GM12865 (cell line): ENCODE measurements at regions not wholly inside any gene's neighbourhood (a gene's known extent, or its start where the extent isn't known, plus 50 kb on each side); places are given as distances from the start of the nearest gene placed in this dataset.

Experiments used
- DNase-seq: peaks from one replicate; pipeline ENCODE4 v3.0.0; 2010; ENCODE audit warnings: low read depth
- H3K4me3 ChIP-seq: 2 replicates; pipeline ENCODE4 v1.5.1; 2011; ENCODE audit warnings: mild to moderate bottlenecking, low read depth, low read length, control low read depth
- TF ChIP-seq, protein P1 (sequence below): IDR thresholded peaks from 2 replicates; pipeline ENCODE4 v1.5.1; 2011; ENCODE audit warnings: low read length, control low read depth, low read depth, inconsistent platforms; ENCODE audit not compliant: insufficient read depth; ENCODE audit errors: missing control alignments

DNA sequence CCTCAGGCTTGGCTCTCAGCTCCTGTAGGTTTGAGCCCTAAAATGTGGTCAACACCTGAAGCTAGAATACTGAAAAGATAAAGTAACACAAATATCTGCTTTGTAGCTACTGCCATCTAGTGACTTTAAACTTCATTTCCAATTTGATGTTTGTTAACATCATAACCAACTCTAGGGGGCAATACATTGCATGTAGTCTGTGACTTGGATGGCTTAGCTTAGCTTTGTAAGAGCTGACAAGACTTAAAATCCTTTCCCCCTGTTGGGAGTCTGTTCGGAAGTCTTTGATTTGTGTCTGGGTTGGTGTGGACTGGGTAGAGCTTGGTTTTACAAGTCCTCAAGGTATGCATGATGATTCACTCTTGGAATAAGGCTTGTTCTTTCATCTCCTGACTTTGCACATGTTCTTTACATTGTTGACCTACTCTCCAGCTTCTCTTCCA lies 51.7 kb downstream of the SCN11A start:
- DNase-seq = peak; percentile 62

DNA sequence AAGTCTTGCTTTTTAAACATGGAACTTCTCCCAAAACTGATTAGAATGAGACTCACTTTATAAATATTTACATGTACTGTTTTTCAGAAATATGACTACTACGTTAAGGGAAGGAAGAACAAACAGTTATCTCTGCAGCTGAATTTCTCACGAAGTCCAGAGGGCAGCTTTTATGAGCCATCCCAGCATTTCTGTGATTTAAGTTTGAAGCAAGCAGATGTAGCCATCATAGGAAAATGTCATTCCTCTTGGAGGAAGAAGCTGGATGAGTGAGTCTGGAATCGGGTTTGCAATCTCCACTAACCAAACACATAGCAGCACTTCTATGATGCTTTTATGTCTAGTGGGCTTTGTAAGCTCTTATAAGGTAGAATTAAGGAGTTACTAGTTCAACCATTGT lies 53.7 kb downstream of the SCN11A start:
- DNase-seq = no peak
- H3K4me3 ChIP-seq = no peak overlapping the region
- TF ChIP-seq, protein P1, sequence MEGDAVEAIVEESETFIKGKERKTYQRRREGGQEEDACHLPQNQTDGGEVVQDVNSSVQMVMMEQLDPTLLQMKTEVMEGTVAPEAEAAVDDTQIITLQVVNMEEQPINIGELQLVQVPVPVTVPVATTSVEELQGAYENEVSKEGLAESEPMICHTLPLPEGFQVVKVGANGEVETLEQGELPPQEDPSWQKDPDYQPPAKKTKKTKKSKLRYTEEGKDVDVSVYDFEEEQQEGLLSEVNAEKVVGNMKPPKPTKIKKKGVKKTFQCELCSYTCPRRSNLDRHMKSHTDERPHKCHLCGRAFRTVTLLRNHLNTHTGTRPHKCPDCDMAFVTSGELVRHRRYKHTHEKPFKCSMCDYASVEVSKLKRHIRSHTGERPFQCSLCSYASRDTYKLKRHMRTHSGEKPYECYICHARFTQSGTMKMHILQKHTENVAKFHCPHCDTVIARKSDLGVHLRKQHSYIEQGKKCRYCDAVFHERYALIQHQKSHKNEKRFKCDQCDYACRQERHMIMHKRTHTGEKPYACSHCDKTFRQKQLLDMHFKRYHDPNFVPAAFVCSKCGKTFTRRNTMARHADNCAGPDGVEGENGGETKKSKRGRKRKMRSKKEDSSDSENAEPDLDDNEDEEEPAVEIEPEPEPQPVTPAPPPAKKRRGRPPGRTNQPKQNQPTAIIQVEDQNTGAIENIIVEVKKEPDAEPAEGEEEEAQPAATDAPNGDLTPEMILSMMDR = no peak

More for the DNA sequence above, 51.7 kb downstream of the SCN11A start:
- TF ChIP-seq, protein P1 = peak; percentile 71
- H3K4me3 ChIP-seq = no peak overlapping the region

DNA sequence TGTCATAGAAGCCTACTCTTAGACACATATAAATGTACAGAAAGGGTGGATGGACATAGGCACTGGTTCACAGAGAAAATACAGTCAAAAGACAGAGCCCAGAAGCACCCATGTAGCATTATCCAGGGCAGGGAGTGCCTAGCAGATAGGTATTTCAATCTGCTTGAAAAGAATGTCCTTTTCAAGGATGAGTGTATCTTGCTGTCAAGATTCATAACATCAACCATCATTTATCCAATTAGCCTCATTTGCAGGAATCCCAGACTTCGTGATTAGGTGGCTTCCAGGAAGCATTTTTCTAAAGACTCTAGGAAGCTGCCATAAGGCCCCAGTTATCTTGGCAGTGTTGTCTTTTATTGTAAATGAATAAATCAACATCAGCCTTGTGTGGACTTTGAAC lies 55.6 kb downstream of the SCN11A start:
- no peak for DNase-seq
- H3K4me3 ChIP-seq = no peak overlapping the region
- TF ChIP-seq, protein P1 = no peak

DNA sequence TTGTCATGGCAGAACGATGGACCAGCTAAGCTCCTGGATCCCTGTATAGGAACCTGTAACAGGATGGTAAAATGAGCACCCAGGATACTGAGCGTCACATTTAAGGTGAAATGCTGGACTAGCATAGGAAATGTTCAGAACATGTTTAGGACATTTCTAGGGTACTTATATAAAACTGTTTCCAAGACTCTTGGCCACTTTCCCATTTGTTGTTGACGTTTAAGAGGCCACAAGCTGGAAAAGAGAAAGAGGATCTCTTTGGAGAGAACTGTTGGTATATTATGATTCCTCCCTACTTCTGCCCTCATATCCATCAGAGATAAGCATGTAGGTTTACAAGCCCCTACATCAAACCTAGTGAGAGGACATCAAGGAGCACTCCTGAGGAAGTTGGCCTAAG lies 57.5 kb downstream of the SCN11A start:
- TF ChIP-seq, protein P1 = no peak
- DNase-seq = no peak

DNA sequence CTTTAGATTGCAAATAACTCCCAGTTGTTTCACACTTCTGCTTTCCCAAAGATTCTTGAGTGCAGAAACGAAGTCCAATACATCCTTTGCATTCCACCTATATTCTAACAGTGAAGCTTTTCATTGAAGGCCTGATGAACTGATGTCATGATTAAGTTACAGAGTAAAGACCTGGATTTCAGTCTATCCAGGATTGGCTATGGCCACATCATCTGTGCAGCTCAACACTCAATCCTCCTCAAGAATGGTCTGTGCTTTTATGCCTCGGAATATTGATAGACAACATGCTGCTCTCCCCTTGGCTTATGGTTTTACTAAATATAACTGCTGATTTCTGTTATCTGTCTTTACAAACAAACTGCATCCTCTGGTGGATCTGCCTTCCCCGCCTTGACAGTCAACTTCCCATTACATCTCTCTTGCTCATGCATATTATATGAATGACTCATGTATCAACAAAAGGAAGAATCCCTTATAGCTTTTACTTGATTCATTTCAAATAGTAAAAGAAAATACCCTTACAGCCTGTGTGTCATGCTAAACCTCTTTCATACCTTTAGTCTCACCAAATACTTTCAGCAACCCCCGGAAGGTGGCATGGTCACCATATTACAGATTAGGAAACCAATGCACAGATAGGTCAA lies 59.5 kb downstream of the SCN11A start:
- no peak overlapping the region for H3K4me3 ChIP-seq
- TF ChIP-seq, protein P1 = no peak
- DNase-seq = no peak

More for the DNA sequence above, 57.5 kb downstream of the SCN11A start:
- H3K4me3 ChIP-seq = no peak overlapping the region

DNA sequence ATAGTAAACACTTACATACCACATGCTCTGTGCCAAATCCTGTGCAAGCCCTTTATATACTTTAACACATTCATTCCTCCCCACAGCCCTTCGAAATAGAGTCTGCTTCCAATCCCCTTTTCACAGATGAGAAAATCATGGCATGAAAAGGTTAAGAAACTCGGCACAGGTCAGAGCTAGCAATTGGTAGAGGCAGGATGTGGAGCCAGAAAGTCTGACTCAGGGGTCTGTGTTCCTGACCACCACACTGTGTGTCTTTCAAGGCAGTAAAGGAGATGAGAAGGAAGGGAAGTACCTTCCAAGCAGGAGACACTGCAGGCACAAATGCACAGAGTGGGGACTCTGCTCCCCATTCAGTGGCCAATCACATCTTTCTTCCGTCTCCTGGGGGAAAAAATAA lies 61.1 kb downstream of the SCN11A start:
- TF ChIP-seq, protein P1 = no peak
- DNase-seq = no peak
- no peak overlapping the region for H3K4me3 ChIP-seq

DNA sequence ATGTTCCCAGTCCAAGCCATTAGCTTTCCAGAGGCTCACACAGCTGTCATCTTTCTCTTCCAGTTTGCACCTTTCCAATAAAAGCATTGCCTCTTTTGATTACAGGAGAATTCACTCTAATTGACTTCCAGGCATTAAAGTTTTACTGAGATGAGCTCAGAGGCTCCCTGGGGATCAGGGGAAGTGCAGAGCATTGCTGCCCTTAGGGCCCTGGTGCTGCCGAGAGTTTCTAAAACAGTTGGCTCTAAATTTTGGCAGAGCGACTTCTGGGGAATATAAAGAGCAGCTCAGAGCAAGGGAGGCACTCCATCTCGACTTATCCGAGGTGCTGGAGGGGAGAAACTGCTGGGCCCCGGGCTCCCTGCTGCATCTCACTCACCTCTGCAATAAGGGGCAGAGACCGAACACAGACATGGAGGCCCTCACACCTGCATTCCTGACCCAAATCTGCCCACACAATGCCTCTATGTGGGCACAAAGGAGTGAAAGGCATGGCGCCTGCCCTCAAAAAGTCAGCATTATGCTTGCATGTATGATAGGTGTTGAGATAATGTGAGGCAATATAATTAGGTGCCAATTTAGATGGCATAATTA lies 61.7 kb downstream of the SCN11A start:
- H3K4me3 ChIP-seq = no peak overlapping the region
- no peak for DNase-seq
- TF ChIP-seq, protein P1 = no peak
